HEK293 (cell line): ENCODE measurements at regions not wholly inside any gene's neighbourhood (a gene's known extent, or its start where the extent isn't known, plus 50 kb on each side); places are given as distances from the start of the nearest gene placed in this dataset.

Experiments used
- KLF1 ChIP-seq: fragments of 450-650 bp; formaldehyde crosslinking; IDR thresholded peaks from 2 replicates; pipeline ENCODE4 v1.5.1; 2016; ENCODE audit warnings: missing biosample characterization, missing genetic modification characterization
- TCF7L2 ChIP-seq: IDR thresholded peaks from 2 replicates; pipeline ENCODE4 v1.6.1; 2011; ENCODE audit warnings: low read depth, mild to moderate bottlenecking, inconsistent platforms, low read length, moderate library complexity, borderline replicate concordance
- ZFHX2 ChIP-seq: fragments of 450-650 bp; formaldehyde crosslinking; conservative IDR thresholded peaks from 2 replicates; pipeline ENCODE4 v1.5.1; 2016; ENCODE audit warnings: missing biosample characterization, missing genetic modification characterization
- ZNF138 ChIP-seq: fragments of 450-650 bp; formaldehyde crosslinking; IDR thresholded peaks from 2 replicates; pipeline ENCODE4 v1.5.1; 2016; ENCODE audit warnings: missing biosample characterization, missing genetic modification characterization, borderline replicate concordance
- ZNF184 ChIP-seq: fragments of 450-650 bp; IDR thresholded peaks from 2 replicates; pipeline ENCODE4 v1.5.1; 2018; ENCODE audit warnings: missing biosample characterization, mild to moderate bottlenecking, missing genetic modification characterization
- ZNF202 ChIP-seq: fragments of 450-650 bp; formaldehyde crosslinking; IDR thresholded peaks from 2 replicates; pipeline ENCODE4 v1.5.1; 2016; ENCODE audit warnings: missing biosample characterization, missing genetic modification characterization, borderline replicate concordance
- ZNF549 ChIP-seq: fragments of 450-650 bp; IDR thresholded peaks from 2 replicates; pipeline ENCODE4 v1.5.1; 2018; ENCODE audit warnings: missing biosample characterization, missing genetic modification characterization, mild to moderate bottlenecking, inconsistent platforms, moderate library complexity
- TF ChIP-seq, protein P1 (sequence below): fragments of 450-650 bp; formaldehyde crosslinking; IDR thresholded peaks from 2 replicates; pipeline ENCODE4 v1.5.1; 2016; ENCODE audit warnings: missing biosample characterization, missing genetic modification characterization, borderline replicate concordance
- TF ChIP-seq, protein P2 (sequence below): fragments of 450-650 bp; formaldehyde crosslinking; IDR thresholded peaks from 2 replicates; pipeline ENCODE4 v1.5.1; 2016; ENCODE audit warnings: missing biosample characterization, missing genetic modification characterization

DNA sequence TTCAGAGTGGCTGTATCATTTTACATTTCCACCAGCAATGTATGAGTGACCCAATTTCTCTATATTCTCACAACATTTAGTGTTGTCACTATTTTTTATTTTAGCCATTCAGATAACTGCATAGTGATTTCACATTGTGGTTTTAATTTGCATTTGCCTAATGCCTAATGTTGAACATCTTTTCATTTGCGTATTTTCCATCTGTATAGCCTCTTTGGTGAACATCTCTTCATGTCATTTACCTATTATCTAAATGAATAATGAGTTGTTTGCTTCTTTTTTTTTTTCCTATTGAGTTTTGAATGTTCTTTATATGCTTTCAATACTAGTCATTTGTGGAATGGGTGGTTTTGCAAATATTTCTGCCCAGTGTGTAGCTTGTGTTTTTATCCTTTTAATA, 120.9 kb upstream of the CPHXL start:
- TF ChIP-seq, protein P1, sequence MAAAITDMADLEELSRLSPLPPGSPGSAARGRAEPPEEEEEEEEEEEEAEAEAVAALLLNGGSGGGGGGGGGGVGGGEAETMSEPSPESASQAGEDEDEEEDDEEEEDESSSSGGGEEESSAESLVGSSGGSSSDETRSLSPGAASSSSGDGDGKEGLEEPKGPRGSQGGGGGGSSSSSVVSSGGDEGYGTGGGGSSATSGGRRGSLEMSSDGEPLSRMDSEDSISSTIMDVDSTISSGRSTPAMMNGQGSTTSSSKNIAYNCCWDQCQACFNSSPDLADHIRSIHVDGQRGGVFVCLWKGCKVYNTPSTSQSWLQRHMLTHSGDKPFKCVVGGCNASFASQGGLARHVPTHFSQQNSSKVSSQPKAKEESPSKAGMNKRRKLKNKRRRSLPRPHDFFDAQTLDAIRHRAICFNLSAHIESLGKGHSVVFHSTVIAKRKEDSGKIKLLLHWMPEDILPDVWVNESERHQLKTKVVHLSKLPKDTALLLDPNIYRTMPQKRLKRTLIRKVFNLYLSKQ (tag by site-specific recombination) = no peak
- TF ChIP-seq, protein P2, sequence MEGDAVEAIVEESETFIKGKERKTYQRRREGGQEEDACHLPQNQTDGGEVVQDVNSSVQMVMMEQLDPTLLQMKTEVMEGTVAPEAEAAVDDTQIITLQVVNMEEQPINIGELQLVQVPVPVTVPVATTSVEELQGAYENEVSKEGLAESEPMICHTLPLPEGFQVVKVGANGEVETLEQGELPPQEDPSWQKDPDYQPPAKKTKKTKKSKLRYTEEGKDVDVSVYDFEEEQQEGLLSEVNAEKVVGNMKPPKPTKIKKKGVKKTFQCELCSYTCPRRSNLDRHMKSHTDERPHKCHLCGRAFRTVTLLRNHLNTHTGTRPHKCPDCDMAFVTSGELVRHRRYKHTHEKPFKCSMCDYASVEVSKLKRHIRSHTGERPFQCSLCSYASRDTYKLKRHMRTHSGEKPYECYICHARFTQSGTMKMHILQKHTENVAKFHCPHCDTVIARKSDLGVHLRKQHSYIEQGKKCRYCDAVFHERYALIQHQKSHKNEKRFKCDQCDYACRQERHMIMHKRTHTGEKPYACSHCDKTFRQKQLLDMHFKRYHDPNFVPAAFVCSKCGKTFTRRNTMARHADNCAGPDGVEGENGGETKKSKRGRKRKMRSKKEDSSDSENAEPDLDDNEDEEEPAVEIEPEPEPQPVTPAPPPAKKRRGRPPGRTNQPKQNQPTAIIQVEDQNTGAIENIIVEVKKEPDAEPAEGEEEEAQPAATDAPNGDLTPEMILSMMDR (tag by site-specific recombination) = no peak
- TF ChIP-seq KLF1 (tag by site-specific recombination) (no peak), TCF7L2 (no peak), ZNF138 (tag by site-specific recombination) (no peak), ZNF549 (tag by site-specific recombination) (no peak), ZNF184 (tag by site-specific recombination) (no peak), ZNF202 (tag by site-specific recombination) (no peak), ZFHX2 (tag by site-specific recombination) (no peak)
